Activated CD4-positive, alpha-beta T cell treated with anti-CD3 and anti-CD28 coated beads for 24 hours (primary cell): ENCODE measurements at regions not wholly inside any gene's neighbourhood (a gene's known extent, or its start where the extent isn't known, plus 50 kb on each side); places are given as distances from the start of the nearest gene placed in this dataset.

Experiments used
- DNase-seq, 2 donors: peaks; one replicate each; pipeline ENCODE4 v3.0.0-alpha.2; 2020; ENCODE audit warnings: low read depth in 2 of 2

- no peak for DNase-seq
Measured at GRCh38 chr6:90982051-90982450, 395.2 kb upstream of the MAP3K7 start.

- no peak for DNase-seq
Measured at GRCh38 chr6:90978046-90978445, 391.2 kb upstream of the MAP3K7 start.

GRCh38 chr6:90977513-90977912, 390.6 kb upstream of the MAP3K7 start:
- no peak for DNase-seq

- DNase-seq, result no peak
Measured at GRCh38 chr6:90976341-90976740, 389.5 kb upstream of the MAP3K7 start.

- no peak for DNase-seq
Measured at GRCh38 chr6:90975741-90976140, 388.9 kb upstream of the MAP3K7 start.

DNA sequence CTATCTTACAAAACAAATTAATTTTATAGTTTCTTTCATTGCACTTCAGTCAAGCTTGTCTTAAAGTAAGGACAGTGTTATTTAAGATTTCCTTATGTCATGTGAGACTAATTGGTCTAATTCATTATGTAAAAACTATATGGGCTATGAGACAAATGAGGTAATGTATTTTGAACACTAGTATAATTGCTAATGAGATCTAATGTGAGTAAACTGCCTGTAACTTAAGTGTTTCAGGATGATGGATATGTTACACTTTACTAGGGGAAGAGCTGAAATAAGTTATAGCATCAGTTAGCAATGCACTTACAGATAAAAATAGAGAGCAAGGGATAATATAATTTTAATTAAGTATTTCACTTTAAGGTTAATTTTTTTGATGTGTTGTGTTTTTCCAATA, 386.3 kb upstream of the MAP3K7 start:
- no peak for DNase-seq

GRCh38 chr6:90970672-90971071, 383.8 kb upstream of the MAP3K7 start:
- DNase-seq, result no peak

- no peak for DNase-seq
Measured at GRCh38 chr6:90967471-90967870, 380.6 kb upstream of the MAP3K7 start.

GRCh38 chr6:90960324-90960723, 373.5 kb upstream of the MAP3K7 start:
- no peak for DNase-seq

DNA sequence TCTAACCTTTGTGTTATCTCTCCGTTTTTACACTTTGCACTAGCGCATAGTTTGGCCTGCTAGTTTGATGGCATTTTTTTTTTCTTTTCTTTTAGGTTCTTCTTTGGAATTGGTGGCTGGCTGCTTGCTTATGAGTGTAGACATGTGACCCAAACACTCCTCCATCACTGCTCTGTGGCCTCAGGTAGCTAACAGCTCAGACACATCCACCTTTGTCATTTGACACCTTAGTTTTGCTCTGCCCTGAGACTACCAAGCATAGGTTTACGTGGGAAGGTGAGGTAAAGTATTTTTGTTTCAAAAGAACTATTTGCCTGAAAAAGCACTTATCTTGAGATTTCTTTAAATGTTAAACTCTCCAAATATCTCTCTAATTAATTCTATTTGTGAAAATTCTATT, 368.4 kb upstream of the MAP3K7 start:
- no peak for DNase-seq

DNA sequence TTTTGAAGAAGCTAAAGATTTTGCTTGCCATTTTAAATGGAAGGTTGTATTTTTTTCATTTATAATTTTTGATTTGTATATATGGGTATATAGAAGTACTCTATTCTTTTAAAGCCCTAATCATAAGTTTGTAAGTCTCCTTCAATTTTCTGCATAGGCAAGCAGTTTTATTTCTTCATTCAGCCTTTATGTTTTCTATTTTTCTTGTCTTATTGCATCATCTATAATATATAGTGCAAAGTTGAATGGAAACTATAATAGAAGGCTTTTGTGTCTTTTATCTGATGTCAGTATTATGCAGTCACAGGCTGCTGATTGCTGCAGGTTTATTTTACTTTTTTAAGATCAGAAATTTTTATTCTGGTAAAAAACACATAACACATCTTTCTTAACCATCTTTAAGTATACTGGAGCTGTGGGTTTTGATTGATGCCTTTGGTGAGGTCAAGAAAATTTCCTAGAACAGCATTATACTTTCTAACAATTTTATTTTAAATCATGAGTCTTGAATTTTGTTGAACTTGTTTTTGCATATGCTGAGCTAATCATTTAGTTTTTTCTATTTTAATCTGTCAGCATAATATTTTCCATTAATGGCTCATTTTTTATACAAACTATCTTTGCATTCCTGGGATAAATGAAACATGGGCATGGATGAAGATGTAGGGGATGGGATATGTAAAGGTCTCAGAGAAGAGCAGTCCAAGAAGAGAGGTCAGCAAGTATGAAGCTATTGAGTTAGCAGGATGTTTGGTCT, 366.7 kb upstream of the MAP3K7 start:
- DNase-seq, result no peak

- no peak for DNase-seq
Measured at GRCh38 chr6:90952176-90952575, 365.3 kb upstream of the MAP3K7 start.

DNA sequence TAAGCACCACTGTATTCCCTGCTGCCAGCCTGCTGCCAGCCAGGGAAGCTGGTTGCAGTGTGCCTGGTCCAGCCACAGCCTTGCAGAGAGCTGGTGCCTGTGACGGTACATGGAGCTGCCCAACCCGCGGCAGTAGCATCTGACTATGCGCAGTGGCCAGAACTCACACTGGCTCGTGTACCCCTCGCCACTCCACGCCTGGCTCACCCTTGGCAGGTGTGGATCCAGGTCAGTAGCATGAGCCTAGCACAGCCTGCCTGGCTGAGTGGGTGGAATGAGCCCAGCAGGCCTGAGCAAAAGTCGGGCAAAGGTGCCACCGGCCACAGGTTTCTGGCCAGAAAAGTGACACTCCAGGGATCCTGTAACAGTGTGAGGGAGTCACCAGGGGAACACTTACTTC, 361.7 kb upstream of the MAP3K7 start:
- no peak for DNase-seq

GRCh38 chr6:90947184-90948064, 360.6 kb upstream of the MAP3K7 start:
- no peak for DNase-seq

- DNase-seq, result no peak
Measured at GRCh38 chr6:90941885-90942284, 355.0 kb upstream of the MAP3K7 start.

DNA sequence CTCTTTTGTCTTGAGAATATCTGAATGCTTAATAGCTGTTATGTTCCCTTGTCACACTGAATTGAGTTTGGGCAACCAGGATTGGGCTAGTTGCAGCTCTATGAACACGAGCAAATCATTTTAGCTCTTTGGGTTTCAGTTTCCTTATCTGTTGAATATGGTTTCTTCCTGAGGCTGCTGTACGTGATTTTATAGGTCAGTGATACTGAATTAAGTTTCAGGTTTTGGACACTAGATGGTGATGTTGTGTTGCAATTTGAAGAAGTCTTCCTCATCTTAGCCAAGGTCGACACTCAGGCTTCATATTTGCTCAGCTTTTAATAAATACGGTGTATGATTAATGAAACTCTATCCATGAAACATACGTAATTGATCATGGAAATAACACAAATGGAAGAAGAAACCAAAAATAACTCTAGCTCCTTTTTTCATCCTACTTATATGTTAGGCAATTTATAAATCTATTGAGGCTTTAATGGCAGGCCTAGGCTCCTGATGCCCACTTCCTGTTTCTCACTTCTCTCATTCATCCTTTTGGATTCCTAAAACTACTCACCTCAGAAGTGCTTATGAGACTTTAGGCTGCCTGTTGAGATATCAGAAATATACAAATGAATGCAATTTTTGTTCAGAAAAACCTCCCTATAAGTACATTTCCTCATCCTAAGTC, 354.1 kb upstream of the MAP3K7 start:
- no peak for DNase-seq

- DNase-seq, result no peak
Measured at GRCh38 chr6:90939906-90940305, 353.0 kb upstream of the MAP3K7 start.

- DNase-seq, result no peak
Measured at GRCh38 chr6:90938122-90938521, 351.2 kb upstream of the MAP3K7 start.

GRCh38 chr6:90936286-90936685, 349.4 kb upstream of the MAP3K7 start:
- no peak for DNase-seq

DNA sequence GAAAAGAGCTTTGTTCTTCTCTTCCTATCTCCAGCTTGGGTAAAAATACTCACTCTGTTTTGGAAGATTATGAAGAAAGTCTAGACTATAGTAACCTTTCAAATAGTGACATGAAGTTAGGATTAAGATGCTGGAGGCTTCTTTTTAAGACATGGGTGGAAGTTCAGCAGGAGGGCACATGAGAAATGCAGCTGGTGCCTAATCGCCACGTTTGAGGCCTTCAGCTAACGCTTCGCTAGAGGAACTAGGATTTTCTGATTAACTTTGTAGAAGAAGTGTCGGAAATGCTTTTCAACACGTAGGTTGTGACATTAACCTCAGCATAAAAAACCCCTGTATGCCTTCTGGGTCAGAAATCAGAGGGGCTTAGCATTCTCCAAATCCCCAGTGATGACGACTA, 348.1 kb upstream of the MAP3K7 start:
- DNase-seq, result no peak

DNA sequence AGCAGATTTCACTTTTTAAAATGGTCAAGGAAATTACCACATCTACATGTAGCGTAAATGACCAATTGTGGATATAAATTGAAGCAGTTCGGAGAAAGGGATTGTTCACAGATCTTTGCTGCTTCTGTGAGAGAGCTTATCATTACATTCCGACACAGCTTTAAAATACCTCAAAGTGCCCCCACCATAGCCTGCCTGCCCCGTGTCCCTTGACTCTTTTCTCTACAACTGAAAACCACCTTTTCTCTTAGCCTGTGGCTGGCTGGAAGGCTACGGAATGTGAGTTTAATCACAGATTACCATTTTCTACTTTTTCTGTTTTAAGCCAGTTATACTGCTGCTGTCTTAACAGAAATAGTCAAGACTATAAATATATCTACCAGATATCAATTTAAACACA, 347.2 kb upstream of the MAP3K7 start:
- DNase-seq, result no peak

DNA sequence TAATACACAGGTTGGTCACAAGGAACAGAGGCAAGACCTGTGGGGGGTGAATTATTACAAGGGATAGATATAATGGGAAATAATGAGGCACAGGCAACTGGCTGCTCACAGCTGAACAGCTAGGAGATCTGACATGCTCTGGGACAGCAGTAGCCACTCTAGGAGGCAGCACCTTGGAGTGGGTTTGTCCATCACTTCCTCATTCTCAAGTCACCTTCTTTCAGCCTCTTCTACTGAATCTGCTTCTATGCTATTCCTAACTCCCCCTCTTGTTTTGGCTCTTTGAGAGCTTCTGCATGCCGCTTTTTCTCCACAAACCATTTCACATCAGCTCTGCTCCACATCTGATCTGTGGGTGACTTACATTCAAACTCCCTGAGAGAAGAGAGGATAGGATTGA, 345.5 kb upstream of the MAP3K7 start:
- no peak for DNase-seq

DNA sequence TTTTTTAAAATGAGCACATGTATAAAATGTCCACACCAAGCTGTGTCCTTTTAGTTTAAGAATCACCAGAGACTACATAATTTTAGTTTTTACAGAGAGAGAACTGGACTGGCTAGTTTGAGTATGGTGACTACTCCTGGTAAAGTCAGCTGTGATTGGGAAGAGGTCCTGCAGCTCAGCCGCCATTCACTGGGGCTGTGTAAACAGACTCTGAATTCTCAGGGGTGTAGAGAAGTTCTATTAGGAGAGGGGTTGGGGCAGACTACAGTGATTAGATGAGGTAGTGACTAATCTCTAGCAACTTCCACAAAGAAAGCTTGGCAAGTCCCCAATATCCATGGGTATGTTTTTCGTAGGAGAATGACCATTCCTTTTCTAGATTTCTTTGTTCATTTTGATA, 341.2 kb upstream of the MAP3K7 start:
- no peak for DNase-seq
